UCSD-AML1 (cell line): ENCODE measurements at regions not wholly inside any gene's neighbourhood (a gene's known extent, or its start where the extent isn't known, plus 50 kb on each side); places are given as distances from the start of the nearest gene placed in this dataset.

Experiments
- DNase-seq: peaks from one replicate; lab custom pipeline; 2025; ENCODE audit not compliant: unreplicated experiment; lab: John Stamatoyannopoulos, UW

- DNase-seq, result no peak
Measured at GRCh38 chr4:58935332-58935731, 1825.1 kb upstream of the IGFBP7 start.

DNA sequence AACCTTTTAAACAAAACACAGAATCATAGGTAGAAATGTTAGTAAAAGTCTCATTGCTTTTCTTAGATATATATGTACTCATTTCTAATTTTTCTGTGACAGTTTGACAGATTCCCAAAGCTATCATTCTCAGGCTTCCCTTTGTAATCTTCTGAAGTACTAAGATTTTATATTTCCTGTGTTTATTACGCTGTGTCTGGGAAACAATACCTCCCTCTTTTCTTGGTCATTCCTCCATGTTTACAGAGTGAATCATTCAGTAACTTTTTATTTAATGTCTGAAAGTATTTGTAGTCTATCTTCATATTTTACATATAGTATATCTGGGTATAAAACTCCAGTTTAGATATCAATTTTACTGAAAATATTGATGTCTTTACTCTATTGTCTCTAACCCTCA lies 1826.3 kb upstream of the IGFBP7 start:
- DNase-seq, result no peak

DNA sequence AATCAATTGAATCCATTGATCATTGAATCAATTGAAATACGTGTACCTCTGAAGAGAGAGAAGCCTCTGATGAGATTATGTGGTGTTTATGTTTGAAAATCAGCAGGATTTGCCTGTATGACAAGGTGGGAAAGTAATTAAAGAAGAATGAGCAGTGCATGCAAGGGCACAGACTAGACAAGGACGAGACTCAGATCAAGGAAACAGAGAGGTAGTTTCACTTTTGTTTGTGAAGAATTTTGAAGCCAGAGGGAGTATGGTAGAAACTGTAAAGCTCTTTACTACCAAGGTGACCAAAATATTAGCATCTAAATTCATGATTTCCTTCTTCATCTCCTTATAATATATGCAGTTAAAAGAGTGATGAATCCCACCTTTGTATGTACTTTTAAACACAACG lies 1830.0 kb upstream of the IGFBP7 start:
- DNase-seq, result no peak

DNA sequence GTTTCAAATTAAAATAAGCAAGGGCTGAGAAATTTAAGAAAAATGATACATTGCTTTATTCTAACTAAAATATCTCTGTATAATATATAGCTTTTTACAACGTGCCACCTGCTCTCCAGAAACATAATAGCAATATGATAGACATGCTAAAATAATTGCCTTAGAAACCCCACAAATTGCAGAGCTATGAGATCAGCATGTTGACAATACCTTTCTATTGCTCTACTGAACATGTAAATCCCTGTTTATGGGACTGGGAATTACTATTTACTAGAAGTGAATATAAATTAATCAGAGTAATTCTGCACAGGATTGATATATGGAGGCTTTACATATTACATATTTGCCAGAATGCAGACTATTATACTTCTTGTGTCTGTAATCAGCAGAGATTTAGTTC lies 1831.1 kb upstream of the IGFBP7 start:
- DNase-seq, result no peak

DNA sequence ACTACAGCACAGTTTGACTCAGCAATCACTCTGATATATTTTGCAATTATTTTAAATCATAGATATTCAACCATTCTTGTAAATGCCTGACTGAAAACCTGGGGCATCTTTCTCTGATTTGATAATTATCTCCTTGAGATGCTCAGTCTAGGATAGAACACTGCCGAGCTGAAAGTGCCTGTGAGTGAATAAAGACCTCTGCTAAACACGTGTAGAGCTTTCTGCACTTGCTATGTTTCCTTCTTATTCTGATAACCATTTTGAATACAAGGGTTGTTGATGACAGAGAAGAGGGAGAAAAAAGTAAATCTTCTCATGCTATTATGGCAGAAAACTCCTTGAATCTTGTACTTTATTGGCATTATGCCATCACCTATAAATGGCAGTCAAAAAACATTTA lies 1843.4 kb upstream of the IGFBP7 start:
- no peak for DNase-seq

DNA sequence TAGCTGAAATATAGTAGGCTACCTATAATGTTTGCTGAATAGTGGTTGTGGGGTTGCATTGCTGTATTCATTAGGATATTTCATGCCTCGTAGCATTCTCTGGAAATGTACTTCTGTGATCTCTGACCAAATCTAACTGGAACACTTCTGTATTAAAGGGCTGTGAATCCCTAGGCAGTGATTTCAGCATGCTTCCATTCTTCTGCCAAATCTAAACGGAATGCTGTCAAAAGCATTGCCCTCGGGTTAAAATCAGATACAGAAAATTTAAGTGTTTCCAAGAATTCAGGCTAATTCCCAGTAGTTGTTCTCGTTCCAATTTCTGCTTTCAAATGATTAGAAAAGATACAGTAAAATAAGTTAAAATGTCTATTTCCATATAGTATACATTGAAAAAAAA lies 1847.5 kb upstream of the IGFBP7 start:
- DNase-seq, result no peak

DNA sequence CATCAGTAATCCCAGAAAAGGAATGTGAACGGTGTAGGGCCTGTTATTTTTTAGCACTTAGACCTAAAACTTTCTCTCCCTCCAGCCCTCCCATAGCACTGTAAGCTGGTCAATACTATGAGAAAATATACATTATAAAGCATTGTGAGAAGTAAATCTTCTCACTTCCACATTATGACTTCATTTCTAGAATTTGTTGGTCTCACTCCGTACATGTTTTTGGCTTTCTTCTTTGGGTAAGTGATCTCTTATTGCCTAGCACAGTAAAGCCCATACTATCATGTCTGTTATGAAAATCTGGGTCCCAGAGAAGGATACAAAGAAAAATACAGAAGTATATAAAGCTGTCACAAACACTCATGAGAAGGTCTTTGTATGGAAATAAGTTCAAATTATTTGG lies 1851.1 kb upstream of the IGFBP7 start:
- no peak for DNase-seq

- DNase-seq, result no peak
Measured at GRCh38 chr4:58961925-58962324, 1851.7 kb upstream of the IGFBP7 start.

DNA sequence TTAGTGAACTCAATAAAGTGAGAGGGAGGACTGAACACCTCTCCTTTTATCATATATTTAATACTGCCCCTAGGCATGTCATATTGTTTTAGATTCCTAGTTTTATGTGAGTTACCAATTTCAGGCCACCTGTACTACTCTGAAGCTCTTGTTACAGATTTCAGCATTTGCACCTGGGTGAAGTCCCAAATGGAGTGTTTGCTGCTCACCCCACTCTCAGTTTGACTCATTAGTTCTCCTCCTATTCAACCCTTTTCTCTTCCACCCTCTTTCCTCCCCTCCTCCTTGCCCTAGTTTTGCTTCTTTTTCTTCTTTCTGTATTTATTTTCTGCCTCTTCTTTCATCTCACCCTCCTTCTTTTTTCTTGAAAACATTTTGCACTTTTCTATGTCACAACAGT lies 1852.2 kb upstream of the IGFBP7 start:
- no peak for DNase-seq

DNA sequence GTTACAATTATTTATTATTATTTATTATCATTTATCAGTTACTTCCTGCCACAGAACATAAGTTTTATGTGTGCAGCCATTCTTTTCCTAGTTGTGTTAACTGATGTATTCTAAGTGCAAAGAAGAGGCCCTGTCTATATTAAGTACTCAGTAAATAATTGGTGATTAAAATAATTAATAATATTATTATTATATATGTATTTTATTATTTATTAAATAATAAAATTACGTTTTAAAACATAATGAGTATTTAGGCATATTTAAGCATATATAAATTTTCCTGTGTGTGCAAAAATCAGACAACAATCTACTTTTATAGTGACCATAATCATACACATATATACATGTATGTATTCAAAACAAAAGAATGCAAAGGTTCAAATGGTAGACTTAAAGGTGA lies 1871.6 kb upstream of the IGFBP7 start:
- DNase-seq, result no peak

DNA sequence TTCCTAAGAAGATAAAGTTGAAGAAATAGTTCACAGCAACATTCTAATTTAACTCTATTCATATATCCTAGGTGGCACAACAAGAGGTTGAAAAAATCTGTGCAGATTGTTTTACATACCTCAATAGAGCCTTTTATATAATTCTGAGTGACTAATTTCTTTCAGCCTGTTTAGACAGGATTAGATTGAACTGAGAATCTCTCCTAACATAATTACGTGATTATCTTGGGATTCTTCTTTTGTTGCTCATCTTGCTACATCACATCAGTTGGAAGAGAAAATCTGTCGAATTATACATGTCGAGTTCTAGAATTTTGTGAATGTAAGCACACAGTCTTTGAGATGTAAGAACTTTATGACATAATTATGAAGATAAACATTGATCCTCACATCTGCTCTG lies 1873.7 kb upstream of the IGFBP7 start:
- no peak for DNase-seq

GRCh38 chr4:59002148-59002547 lies 1892.0 kb upstream of the IGFBP7 start:
- no peak for DNase-seq

DNA sequence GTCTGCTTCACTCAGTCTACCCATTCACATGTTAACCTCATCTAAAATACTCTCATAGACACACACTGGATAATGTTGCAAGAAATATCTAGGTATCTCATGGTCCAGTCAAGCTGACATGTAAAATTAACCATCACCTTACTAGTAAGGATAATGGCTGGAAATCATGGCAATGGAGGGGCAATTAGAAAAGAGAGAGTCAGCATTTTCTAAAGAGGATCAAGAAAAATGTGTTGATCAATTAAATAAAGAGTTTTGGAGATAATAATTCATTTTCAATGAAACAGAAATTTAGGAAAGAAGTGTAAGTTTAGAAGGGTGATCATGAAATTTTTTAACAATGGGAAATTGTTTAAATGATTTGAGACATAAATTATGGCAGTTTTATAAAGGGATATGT lies 1914.1 kb upstream of the IGFBP7 start:
- no peak for DNase-seq

GRCh38 chr4:59037812-59038211 lies 1927.6 kb upstream of the IGFBP7 start:
- DNase-seq, result no peak

DNA sequence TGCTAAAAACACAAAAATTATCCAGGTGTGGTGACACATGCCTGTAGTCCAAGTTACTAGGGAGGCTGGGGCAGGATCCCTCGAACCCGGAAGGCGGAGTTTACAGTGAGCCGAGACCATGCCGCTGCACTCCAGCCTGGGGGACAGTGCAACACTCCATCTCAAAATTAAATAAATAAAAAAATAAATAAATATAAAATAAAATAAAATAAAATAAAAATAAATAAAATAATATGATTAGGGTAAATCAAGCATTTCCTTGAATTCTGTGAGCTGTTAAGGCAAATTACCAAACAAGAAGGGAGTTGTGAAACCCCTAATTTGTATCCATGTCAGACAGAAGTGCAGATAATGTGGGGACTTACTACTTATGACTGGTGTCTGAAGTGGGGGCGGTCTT lies 1928.9 kb upstream of the IGFBP7 start:
- no peak for DNase-seq

DNA sequence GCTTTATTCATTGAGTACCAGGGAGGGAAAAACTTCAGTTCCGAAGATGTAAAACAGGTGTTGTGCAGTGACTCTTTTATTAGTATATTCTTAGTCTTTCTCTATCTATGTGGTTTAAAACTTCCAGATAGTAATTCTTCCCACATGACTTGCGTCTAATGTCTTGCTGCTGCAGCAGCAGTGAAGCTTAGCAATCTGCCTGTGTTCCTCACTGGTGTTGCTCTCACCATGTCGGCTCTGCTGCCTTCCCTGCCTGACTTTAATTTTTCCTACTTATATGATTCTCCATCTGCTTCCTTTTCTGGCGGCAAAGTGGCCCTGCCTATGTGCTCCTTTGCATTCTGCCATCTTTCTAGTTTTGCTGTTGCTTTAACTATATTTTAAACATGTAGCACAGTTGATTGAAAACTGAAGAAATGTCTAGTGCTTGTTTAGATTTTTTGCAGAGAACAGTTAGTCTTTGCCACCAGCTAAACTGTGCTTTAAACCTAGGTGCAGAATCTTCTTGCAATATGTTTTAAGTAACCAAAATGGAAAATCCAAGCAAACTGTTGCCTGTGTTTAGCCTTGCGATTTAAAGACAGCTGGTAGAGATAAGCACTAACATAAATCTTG lies 1934.2 kb upstream of the IGFBP7 start:
- DNase-seq, result no peak

DNA sequence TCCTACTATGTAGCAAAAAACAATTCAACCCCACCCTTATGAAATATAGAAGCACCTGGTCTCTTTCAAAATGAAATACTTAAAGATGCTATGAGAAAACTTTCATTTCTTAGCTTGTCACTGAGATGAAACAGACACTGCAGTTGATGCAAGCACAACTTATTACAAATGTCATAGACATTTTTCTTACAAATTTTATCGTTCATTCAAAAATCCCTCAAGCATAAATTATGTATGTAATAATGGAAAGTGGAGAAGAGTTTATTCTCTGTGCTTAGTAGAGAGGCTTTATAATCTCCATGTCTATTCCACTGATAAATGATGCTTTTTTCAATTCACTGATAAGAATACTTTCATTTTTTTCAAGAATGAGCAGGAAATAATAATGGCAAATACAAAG lies 1943.9 kb upstream of the IGFBP7 start:
- no peak for DNase-seq

DNA sequence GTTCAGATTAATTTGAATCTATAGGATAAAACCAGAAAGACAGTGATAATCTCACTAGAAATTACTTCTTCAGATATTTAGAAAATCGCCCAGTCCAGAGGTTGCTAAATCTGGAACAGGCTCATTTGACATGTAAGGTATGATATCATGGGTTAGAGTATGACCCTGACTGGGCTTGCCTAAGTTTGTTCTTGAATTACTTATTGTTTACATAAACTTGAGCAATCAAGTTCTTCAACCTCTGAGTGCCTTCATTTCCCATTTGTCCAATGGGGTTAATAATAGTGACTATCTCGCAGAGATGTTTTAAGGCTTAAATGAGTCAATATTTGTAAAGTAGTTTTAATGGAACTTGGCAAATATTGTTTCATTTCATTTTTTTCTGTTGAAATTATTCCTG lies 1947.6 kb upstream of the IGFBP7 start:
- no peak for DNase-seq

- DNase-seq, result no peak
Measured at GRCh38 chr4:59058543-59058942, 1948.4 kb upstream of the IGFBP7 start.

DNA sequence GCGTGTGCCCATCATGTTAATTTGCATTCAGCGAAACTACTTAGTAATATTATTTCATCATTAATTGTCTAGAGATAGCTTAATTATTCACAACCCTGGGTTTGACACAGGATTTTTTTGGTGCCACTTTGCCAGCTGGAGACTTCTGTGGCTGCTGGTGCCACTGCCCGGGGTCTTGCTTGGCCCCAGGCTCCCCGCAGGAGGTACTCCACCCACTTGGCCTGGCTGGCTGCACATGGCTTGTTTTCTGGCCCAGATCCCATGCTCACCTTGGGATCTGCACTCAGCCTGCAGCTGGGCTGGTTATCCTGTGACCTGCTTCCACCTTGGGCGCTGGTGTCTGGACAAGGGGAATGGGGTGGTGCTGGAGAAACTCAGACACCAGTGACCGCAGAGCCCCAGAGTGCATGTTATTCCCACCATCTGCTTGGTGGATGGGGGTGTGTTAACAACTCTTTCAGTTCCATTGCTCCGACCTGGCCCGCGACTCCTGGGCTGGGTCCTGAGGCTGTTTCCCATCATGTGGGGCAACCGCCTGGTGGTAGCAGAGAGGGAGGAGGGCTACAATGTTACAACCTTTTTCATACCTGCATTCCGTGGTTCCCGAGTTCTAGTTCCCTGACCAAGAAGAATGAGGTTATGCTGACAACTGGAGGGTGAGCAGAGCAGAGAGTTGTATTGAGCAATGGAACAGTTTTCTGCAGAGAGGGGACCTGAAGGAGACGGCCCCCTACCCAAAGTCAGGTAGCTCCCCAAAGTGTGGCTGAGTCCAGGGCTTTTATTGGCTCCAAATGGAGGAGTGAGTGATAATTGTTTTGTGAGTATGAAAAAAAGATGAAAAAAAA lies 1950.0 kb upstream of the IGFBP7 start:
- no peak for DNase-seq

GRCh38 chr4:59060895-59061294 lies 1950.7 kb upstream of the IGFBP7 start:
- DNase-seq, result no peak

- no peak for DNase-seq
Measured at GRCh38 chr4:59063015-59063720, 1953.0 kb upstream of the IGFBP7 start.
